ENCODE measurements at regions not wholly inside any gene's neighbourhood (a gene's known extent, or its start where the extent isn't known, plus 50 kb on each side); places are given as distances from the start of the nearest gene placed in this dataset.

- TF ChIP-seq CTCF (IDR thresholded peaks at IDR 0.05): no peak
- no peak for TF ChIP-seq POLR2AphosphoS5 (IDR thresholded peaks at IDR 0.05)
Measured at GRCh38 chr17:79444198-79444597, 166.7 kb downstream of the RBFOX3 start.
